Gastrocnemius medialis (tissue), 4 donors: ENCODE measurements at regions not wholly inside any gene's neighbourhood (a gene's known extent, or its start where the extent isn't known, plus 50 kb on each side); places are given as distances from the start of the nearest gene placed in this dataset.

Source experiments
- POLR2A ChIP-seq, 2 donors: fragments of 450-650 bp; IDR thresholded peaks; one replicate each; pipeline ENCODE4 v1.6.1; 2017; ENCODE audit warnings: antibody characterized with exemption in 2 of 2, mild to moderate bottlenecking in 2 of 2, moderate library complexity in 2 of 2
- TF ChIP-seq, protein P1 (sequence below), 5 experiments: fragments of 450-650 bp in 3 of 5; fragments of 200-600 bp in 2 of 5; sonication (generic) in 2 of 5; IDR thresholded peaks in 4 of 5; conservative IDR thresholded peaks in 1 of 5; 1 replicate in 4 of 5; 2 replicates in 1 of 5; pipeline ENCODE4 v1.5.1; 2016 to 2019; ENCODE audit warnings: antibody characterized with exemption in 5 of 5, mild to moderate bottlenecking in 3 of 5, moderate library complexity in 3 of 5

DNA sequence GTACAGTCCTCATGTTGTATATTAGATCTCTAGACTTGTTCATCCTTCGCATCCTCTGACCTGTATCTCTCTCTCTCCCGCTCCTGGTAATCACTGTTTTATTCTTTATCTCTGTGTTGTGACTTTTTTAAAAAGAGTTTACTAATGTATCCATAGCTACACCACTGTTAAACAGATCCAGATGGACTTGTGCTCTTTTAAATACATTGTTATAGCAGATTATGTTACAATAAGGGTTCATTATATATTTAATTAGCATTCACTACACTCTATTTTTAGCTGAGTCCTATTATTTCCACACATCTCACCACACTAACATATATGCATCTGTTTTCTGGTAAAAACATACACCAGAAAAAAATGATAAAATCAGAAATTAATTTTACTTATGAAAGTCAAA lies 90.5 kb downstream of the RBM43 start:
- TF ChIP-seq, protein P1, sequence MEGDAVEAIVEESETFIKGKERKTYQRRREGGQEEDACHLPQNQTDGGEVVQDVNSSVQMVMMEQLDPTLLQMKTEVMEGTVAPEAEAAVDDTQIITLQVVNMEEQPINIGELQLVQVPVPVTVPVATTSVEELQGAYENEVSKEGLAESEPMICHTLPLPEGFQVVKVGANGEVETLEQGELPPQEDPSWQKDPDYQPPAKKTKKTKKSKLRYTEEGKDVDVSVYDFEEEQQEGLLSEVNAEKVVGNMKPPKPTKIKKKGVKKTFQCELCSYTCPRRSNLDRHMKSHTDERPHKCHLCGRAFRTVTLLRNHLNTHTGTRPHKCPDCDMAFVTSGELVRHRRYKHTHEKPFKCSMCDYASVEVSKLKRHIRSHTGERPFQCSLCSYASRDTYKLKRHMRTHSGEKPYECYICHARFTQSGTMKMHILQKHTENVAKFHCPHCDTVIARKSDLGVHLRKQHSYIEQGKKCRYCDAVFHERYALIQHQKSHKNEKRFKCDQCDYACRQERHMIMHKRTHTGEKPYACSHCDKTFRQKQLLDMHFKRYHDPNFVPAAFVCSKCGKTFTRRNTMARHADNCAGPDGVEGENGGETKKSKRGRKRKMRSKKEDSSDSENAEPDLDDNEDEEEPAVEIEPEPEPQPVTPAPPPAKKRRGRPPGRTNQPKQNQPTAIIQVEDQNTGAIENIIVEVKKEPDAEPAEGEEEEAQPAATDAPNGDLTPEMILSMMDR (IDR thresholded peaks at IDR 0.05 in 4 of 5, conservative IDR thresholded peaks at IDR 0.05 in 1 of 5): no peak
- no peak for TF ChIP-seq POLR2A (IDR thresholded peaks at IDR 0.05)
